Right lobe of liver (tissue), 6 donors: ENCODE measurements at regions not wholly inside any gene's neighbourhood (a gene's known extent, or its start where the extent isn't known, plus 50 kb on each side); places are given as distances from the start of the nearest gene placed in this dataset.
"Not testable (repeated sequence)": the region's sequence is repeated elsewhere in the genome, so short reads cannot be mapped to it uniquely, and the experiment has no call there.

ENCODE experiments used
- ATAC-seq, 4 donors: fragments of 200-7000 bp; cut with Tn5 transposase; one replicate each; pipeline ENCODE4 v1.9.1; 2020; ENCODE audit warnings: mild to moderate bottlenecking in 4 of 4, moderate library complexity in 4 of 4
- DNase-seq, 3 donors: peaks; one replicate each; pipeline ENCODE4 v3.0.0-alpha.2; 2020
- H3K27ac ChIP-seq, 3 donors: fragments of 200-600 bp; one replicate each; pipeline ENCODE4 v1.8.0; 2022
- H3K27me3 ChIP-seq, 2 donors: fragments of 200-600 bp; one replicate each; pipeline ENCODE4 v1.8.0; 2022
- H3K36me3 ChIP-seq, 4 donors: fragments of 200-600 bp; sonication (generic) in 1 of 4; one replicate each; pipeline versions ENCODE4 v1.5.1 to v1.8.0; 2017 to 2022; ENCODE audit warnings: control low read depth in 1 of 4
- H3K4me1 ChIP-seq, 4 donors: fragments of 200-600 bp; sonication (generic) in 1 of 4; one replicate each; pipeline versions ENCODE4 v1.5.1 to v1.8.0; 2017 to 2022; ENCODE audit warnings: control low read depth in 1 of 4
- H3K4me3 ChIP-seq, 3 donors: fragments of 200-600 bp; one replicate each; pipeline ENCODE4 v1.8.0; 2022
- H3K9me3 ChIP-seq, 4 donors: fragments of 200-600 bp; sonication (generic) in 1 of 4; one replicate each; pipeline versions ENCODE4 v1.5.1 to v1.8.0; 2017 to 2022; ENCODE audit warnings: control low read depth in 1 of 4
- POLR2A ChIP-seq: fragments of 450-650 bp; IDR thresholded peaks from one replicate; pipeline ENCODE4 v1.6.1; 2017; ENCODE audit warnings: antibody characterized with exemption, mild to moderate bottlenecking
- WGBS: methylation state at CpG from one replicate; pipeline ENCODE4 v1.1.6; 2018; ENCODE audit warnings: low coverage, low lambda C conversion rate; ENCODE audit not compliant: insufficient coverage; ENCODE audit errors: missing lambda C conversion rate; 5-methylcytosine and 5-hydroxymethylcytosine counted together
- intact Hi-C, 2 donors: fragments of 100-400 bp; cut with DNase I; formaldehyde crosslinking; loops; one replicate each; pipeline versions ENCODE4 v1.11.2 to v1.14.1; 2022
- TF ChIP-seq, protein P1 (sequence below), 4 donors: fragments of 200-600 bp in 3 of 4; fragments of 450-650 bp in 1 of 4; IDR thresholded peaks; one replicate each; pipeline versions ENCODE4 v1.5.1 to v1.8.0; 2016 to 2022; ENCODE audit warnings: antibody characterized with exemption in 4 of 4, mild to moderate bottlenecking in 2 of 4
- donor health status: DM: no; HTN: yes; CAD: no.
- donor health status: DM: no; HTN: no; CAD: no.
- donor health status: DM: no; HTN: no; CAD: no.
- donor health status: DM: no; HTN: yes; CAD: no.
- donor health status: DM: no; HTN: yes; CAD: no.

DNA sequence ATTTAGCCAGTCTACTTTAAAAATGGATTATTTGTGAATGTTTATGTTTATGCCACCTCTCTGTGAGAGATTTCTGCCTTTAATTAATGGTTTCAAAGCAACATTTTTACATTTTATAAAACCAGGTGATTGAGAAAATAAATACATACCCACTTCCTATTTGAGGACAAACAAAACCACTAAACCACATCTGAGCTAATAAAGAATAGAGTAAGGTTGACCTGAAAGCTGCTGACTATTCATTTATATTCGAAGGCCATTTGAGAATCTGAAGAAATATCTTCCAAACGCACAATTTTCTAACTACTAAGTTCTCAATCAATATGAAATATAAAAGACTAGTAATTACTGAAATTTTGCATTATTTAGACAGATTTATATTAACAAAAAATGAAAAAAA, 705.1 kb downstream of the XPNPEP1 start:
- H3K4me3 ChIP-seq: no peak overlapping the region
- ATAC-seq (no peak), DNase-seq (no peak)
- H3K27me3 ChIP-seq: no peaks in the 10 kb centered on the region
- H3K9me3 ChIP-seq: no peaks in the 10 kb centered on the region
- TF ChIP-seq POLR2A: no peak
- TF ChIP-seq, protein P1, sequence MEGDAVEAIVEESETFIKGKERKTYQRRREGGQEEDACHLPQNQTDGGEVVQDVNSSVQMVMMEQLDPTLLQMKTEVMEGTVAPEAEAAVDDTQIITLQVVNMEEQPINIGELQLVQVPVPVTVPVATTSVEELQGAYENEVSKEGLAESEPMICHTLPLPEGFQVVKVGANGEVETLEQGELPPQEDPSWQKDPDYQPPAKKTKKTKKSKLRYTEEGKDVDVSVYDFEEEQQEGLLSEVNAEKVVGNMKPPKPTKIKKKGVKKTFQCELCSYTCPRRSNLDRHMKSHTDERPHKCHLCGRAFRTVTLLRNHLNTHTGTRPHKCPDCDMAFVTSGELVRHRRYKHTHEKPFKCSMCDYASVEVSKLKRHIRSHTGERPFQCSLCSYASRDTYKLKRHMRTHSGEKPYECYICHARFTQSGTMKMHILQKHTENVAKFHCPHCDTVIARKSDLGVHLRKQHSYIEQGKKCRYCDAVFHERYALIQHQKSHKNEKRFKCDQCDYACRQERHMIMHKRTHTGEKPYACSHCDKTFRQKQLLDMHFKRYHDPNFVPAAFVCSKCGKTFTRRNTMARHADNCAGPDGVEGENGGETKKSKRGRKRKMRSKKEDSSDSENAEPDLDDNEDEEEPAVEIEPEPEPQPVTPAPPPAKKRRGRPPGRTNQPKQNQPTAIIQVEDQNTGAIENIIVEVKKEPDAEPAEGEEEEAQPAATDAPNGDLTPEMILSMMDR (IDR thresholded peaks at IDR 0.05): no peak
- WGBS: 54% methylated on average over 2 of the region's 2 CpGs
- H3K27ac ChIP-seq: no peak overlapping the region
- no peaks in the 10 kb centered on the region for H3K4me1 ChIP-seq
- intact Hi-C loops: no loop called here
- H3K36me3 ChIP-seq: no peaks in the 10 kb centered on the region

DNA sequence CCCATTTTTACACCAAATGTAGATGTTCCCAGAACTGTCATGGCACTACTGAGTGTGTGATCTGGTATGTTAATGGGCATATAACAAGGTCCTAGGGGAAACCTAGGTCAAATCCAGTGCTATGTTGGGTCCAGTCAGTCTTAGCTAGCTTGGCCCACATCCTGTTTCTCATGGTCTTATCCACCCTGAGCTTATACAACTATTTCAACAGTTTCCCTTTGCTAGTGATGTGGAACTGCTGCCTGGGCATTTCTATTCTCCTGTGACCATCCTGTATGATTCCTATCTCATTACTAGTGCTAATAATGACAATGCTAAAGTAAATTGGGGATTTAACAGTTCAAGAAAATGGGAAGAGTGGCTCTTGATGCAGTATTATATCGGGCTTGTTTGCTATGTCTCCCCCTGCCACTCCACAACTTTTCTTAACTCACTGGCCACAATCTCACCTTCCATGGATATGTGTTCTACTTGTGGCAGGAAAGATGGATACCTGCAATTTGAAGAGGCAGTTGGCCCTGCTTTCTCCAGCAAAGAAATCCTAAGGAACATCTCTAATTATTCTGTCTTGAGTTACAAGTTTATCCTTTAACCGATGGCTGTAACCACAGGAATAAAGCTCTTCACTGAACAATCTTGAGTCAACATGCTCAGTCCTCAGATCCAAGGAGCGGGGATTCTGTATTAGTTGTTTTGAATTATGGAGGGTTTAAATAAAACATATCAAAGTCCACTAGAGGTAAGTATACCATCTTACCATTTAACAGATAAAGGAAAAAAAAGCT, 707.8 kb downstream of the XPNPEP1 start:
- ATAC-seq: no peak
- TF ChIP-seq, protein P1 (IDR thresholded peaks at IDR 0.05): no peak
- H3K27me3 ChIP-seq: no peaks in the 10 kb centered on the region
- no peaks in the 10 kb centered on the region for H3K4me1 ChIP-seq
- H3K36me3 ChIP-seq: no peaks in the 10 kb centered on the region
- no peaks in the 10 kb centered on the region for H3K9me3 ChIP-seq
- DNase-seq: no peak
- no peak overlapping the region for H3K27ac ChIP-seq
- 71% methylated on average over 2 of the region's 3 CpGs for WGBS
- intact Hi-C loops: no loop called here
- H3K4me3 ChIP-seq: no peak overlapping the region

DNA sequence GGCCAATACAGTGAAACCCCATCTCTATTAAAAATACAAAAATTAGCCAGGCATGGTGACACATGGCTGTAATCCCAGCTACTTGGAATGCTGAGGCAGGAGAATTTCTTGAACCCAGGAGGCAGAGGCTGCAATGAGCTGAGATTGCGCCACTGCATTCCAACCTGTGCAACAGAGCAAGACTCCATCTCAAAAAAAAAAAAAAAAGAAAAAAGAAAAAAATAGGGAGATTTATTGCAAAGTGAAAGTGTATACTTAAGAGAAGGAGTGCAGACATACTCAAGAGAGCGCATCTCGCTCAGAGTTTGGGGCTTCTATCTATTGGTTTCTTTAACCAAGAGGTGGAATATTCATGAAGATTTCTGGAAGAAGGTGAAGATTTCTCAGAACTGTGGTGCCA, 708.4 kb downstream of the XPNPEP1 start:
- H3K9me3 ChIP-seq, H3K27me3 ChIP-seq, H3K4me1 ChIP-seq, ATAC-seq, intact Hi-C loops, DNase-seq, H3K4me3 ChIP-seq, H3K27ac ChIP-seq, H3K36me3 ChIP-seq: not testable (repeated sequence)
- WGBS: 87% methylated on average over 3 of the region's 3 CpGs

DNA sequence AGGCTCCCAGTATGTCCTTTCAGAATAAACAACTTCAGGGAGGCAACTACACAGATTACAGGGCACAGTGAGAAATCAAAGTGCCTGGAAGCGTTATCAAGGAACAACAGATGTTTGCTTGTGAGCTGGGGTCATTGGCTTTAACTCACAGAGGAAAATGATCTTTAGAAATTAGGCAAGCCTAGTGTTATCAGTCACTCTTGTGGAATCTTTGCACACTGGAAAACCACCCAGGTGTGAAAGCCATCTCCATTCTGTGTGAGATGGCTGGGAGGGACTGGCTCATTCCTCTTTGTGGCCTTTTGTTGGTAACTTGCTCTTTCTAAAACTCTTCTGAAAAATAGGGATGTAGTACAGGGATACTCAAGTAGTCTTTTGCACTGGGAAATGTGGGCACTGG, 716.0 kb downstream of the XPNPEP1 start:
- ATAC-seq: no peak
- no peak for DNase-seq

DNA sequence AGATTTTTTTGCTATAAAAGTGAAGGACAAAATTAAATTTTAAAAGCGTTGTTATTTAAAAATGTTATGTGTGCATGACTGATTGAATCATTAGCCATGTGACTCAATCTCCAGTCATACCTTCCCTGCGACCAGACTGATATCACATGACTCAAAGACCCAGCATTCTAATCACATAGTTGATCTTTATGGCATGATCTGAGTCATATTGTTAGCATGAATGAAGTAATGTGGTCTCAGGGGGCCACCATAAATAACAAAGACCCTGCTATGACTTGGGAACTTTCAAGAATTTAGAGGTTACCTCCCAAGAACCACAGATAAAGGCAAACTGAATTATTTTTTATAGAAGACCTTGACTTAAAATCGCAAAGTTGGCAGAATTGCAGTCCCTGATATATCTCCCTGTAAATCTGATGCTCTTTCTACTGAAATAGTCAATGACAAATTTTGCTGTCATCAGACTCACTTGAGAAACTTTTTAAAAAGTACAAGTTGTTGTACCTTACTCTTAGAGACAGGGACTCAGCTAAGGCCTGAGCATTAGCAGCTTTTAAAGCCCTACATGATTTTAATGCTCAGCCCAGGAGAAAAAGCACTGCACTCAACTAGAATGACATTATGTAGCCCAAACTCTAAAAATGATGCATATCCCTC, 717.3 kb downstream of the XPNPEP1 start:
- intact Hi-C loops: no loop called here
- 63% methylated on average over 3 of the region's 3 CpGs for WGBS
- TF ChIP-seq, protein P1 (IDR thresholded peaks at IDR 0.05): no peak
- TF ChIP-seq POLR2A: no peak
- H3K4me3 ChIP-seq: no peak overlapping the region
- no peaks in the 10 kb centered on the region for H3K4me1 ChIP-seq
- no peaks in the 10 kb centered on the region for H3K9me3 ChIP-seq
- H3K27ac ChIP-seq: no peak overlapping the region
- ATAC-seq: no peak
- no peaks in the 10 kb centered on the region for H3K36me3 ChIP-seq
- H3K27me3 ChIP-seq: no peaks in the 10 kb centered on the region
- DNase-seq: no peak

More for the DNA sequence above, 716.0 kb downstream of the XPNPEP1 start:
- Histone ChIP-seq H3K4me3 (no peak overlapping the region), H3K36me3 (no peaks in the 10 kb centered on the region), H3K27me3 (no peaks in the 10 kb centered on the region), H3K27ac (no peak overlapping the region), H3K9me3 (no peaks in the 10 kb centered on the region), H3K4me1 (no peaks in the 10 kb centered on the region)
- intact Hi-C loops: no loop called here
- TF ChIP-seq POLR2A: no peak
- TF ChIP-seq, protein P1 (IDR thresholded peaks at IDR 0.05): no peak
- 0% methylated on average over 1 of the region's 1 CpG for WGBS
